GM23338 (cell line): ENCODE measurements at regions not wholly inside any gene's neighbourhood (a gene's known extent, or its start where the extent isn't known, plus 50 kb on each side); places are given as distances from the start of the nearest gene placed in this dataset.

Experiments used
- ATAC-seq: fragments of 200-7000 bp; cut with Tn5 transposase; 3 replicates; pipeline ENCODE4 v1.9.1; 2020
- DNase-seq: peaks from one replicate; pipeline ENCODE4 v3.0.0-alpha.2; 2015; ENCODE audit warnings: low spot score
- H2AFZ ChIP-seq: fragments of 200-600 bp; sonication (generic); 2 replicates; pipeline ENCODE4 v1.8.0; 2016; ENCODE audit warnings: antibody characterized with exemption, mild to moderate bottlenecking, moderate library complexity
- H3F3A ChIP-seq: fragments of 200-600 bp; sonication (generic); replicated peaks from 2 replicates; pipeline ENCODE4 v1.8.0; 2017; ENCODE audit warnings: antibody characterized with exemption, mixed run types, low read depth
- H3K27ac ChIP-seq: fragments of 200-600 bp; sonication (generic); 2 replicates; pipeline ENCODE4 v1.6.1; 2016; ENCODE audit warnings: low read depth
- H3K27me3 ChIP-seq: fragments of 200-600 bp; sonication (generic); 2 replicates; pipeline ENCODE4 v1.8.0; 2016; ENCODE audit warnings: mild to moderate bottlenecking, mixed run types, moderate library complexity; ENCODE audit not compliant: insufficient read depth
- H3K36me3 ChIP-seq: fragments of 200-600 bp; sonication (generic); 2 replicates; pipeline ENCODE4 v1.8.0; 2016; ENCODE audit warnings: mild to moderate bottlenecking; ENCODE audit not compliant: insufficient read depth
- H3K4me1 ChIP-seq: fragments of 200-600 bp; sonication (generic); 2 replicates; pipeline ENCODE4 v1.8.0; 2016; ENCODE audit warnings: mild to moderate bottlenecking, moderate library complexity; ENCODE audit not compliant: insufficient read depth
- H3K4me2 ChIP-seq: fragments of 200-600 bp; sonication (generic); 2 replicates; pipeline ENCODE4 v1.7.1; 2017; ENCODE audit warnings: mixed run types
- H3K4me3 ChIP-seq: fragments of 200-600 bp; sonication (generic); 2 replicates; pipeline ENCODE4 v1.6.1; 2016; ENCODE audit warnings: mixed run types
- H3K79me2 ChIP-seq: fragments of 200-600 bp; sonication (generic); replicated peaks from 2 replicates; pipeline ENCODE4 v1.8.0; 2017; ENCODE audit warnings: mild to moderate bottlenecking; ENCODE audit not compliant: insufficient read depth
- H3K9me2 ChIP-seq: fragments of 200-600 bp; sonication (generic); 2 replicates; pipeline ENCODE4 v1.8.0; 2017; ENCODE audit not compliant: insufficient read depth
- H4K20me1 ChIP-seq: fragments of 200-600 bp; sonication (generic); replicated peaks from 2 replicates; pipeline ENCODE4 v1.8.0; 2017; ENCODE audit warnings: mild to moderate bottlenecking; ENCODE audit not compliant: insufficient read depth
- H3K27ac Mint-ChIP-seq: 2 replicates; pipeline ENCODE4 v1.8.0; 2020; ENCODE audit warnings: inconsistent platforms, mild to moderate bottlenecking, moderate library complexity, mixed read lengths
- H3K27me3 Mint-ChIP-seq: 3 replicates; pipeline ENCODE4 v1.8.0; 2022; ENCODE audit warnings: low read depth, mild to moderate bottlenecking, moderate library complexity, mixed read lengths, inconsistent platforms; ENCODE audit not compliant: insufficient read depth, poor library complexity
- H3K36me3 Mint-ChIP-seq: 3 replicates; pipeline ENCODE4 v1.8.0; 2021; ENCODE audit warnings: low read depth, mild to moderate bottlenecking, inconsistent platforms, moderate library complexity, mixed read lengths
- H3K4me1 Mint-ChIP-seq: 3 replicates; pipeline ENCODE4 v1.8.0; 2020; ENCODE audit warnings: mild to moderate bottlenecking, inconsistent platforms, mixed read lengths
- H3K4me3 Mint-ChIP-seq: 3 replicates; pipeline ENCODE4 v1.8.0; 2021; ENCODE audit warnings: moderate library complexity, mild to moderate bottlenecking, inconsistent platforms, mixed read lengths
- H3K9me3 Mint-ChIP-seq: 3 replicates; pipeline ENCODE4 v1.8.0; 2020; ENCODE audit warnings: moderate library complexity, mild to moderate bottlenecking, inconsistent platforms, mixed read lengths
- CTCF ChIP-seq, 2 experiments: fragments of 200-600 bp in 1 of 2; sonication (generic) in 1 of 2; conservative IDR thresholded peaks; 2 replicates each; pipeline versions ENCODE4 v1.5.1 to v1.6.1; 2016 to 2017; ENCODE audit warnings: antibody characterized with exemption in 2 of 2, low read depth in 2 of 2, mild to moderate bottlenecking in 2 of 2, moderate library complexity in 1 of 2
- ETS1 ChIP-seq: IDR thresholded peaks from 2 replicates; pipeline ENCODE4 v1.6.1; 2016; ENCODE audit warnings: antibody characterized with exemption
- EZH2 ChIP-seq: fragments of 200-600 bp; sonication (generic); IDR thresholded peaks from one replicate; pipeline ENCODE4 v1.8.0; 2017; ENCODE audit warnings: antibody characterized with exemption, mild to moderate bottlenecking, low read depth; ENCODE audit not compliant: unreplicated experiment
- EZH2phosphoT487 ChIP-seq: fragments of 200-600 bp; sonication (generic); IDR thresholded peaks from one replicate; pipeline ENCODE4 v1.8.1; 2018; ENCODE audit warnings: antibody characterized with exemption; ENCODE audit not compliant: unreplicated experiment
- JUNB ChIP-seq: IDR thresholded peaks from one replicate; pipeline ENCODE4 v1.6.1; 2016; ENCODE audit warnings: antibody characterized with exemption; ENCODE audit not compliant: unreplicated experiment
- NANOG ChIP-seq: IDR thresholded peaks from 2 replicates; pipeline ENCODE4 v1.6.1; 2016; ENCODE audit warnings: antibody characterized with exemption, borderline replicate concordance
- POLR2AphosphoS5 ChIP-seq: IDR thresholded peaks from 2 replicates; pipeline ENCODE4 v1.6.1; 2016; ENCODE audit warnings: antibody characterized with exemption, low read depth
- REST ChIP-seq: IDR thresholded peaks from one replicate; pipeline ENCODE4 v1.6.1; 2018; ENCODE audit warnings: antibody characterized with exemption; ENCODE audit not compliant: unreplicated experiment
- ZNF114 ChIP-seq: fragments of 250-450 bp; sonication (Bioruptor Pico); IDR thresholded peaks from 2 replicates; pipeline ENCODE4 v1.5.0; 2020; ENCODE audit warnings: mild to moderate bottlenecking, moderate library complexity
- ZNF331 ChIP-seq: fragments of 250-450 bp; sonication (Bioruptor Pico); IDR thresholded peaks from 2 replicates; pipeline ENCODE4 v1.5.0; 2020; ENCODE audit warnings: low read depth, mild to moderate bottlenecking, moderate library complexity
- ZNF462 ChIP-seq: fragments of 250-450 bp; sonication (Bioruptor Pico); IDR thresholded peaks from 2 replicates; pipeline ENCODE4 v1.5.0; 2020; ENCODE audit warnings: mild to moderate bottlenecking, moderate library complexity

GRCh38 chr12:77644915-77645605, 185.6 kb upstream of the NAV3 start (continued):
- no peak for TF ChIP-seq ETS1

GRCh38 chr12:77642246-77642645, 188.4 kb upstream of the NAV3 start:
- peaks cover 52% of the 10 kb centered on the region for H3K4me1 ChIP-seq
- Mint-ChIP-seq H3K36me3 (no peaks in the 10 kb centered on the region), H3K27me3 (peaks cover 3% of the 10 kb centered on the region), H3K4me1 (peaks cover 57% of the 10 kb centered on the region), H3K4me3 (no peak overlapping the region), H3K27ac (no peak overlapping the region), H3K9me3 (no peaks in the 10 kb centered on the region)
- H3K27me3 ChIP-seq, result no peaks in the 10 kb centered on the region
- no peaks in the 10 kb centered on the region for H3F3A ChIP-seq
- H3K4me3 ChIP-seq, result no peak overlapping the region
- H4K20me1 ChIP-seq, result no peaks in the 10 kb centered on the region
- H3K9me2 ChIP-seq, result no peaks in the 10 kb centered on the region
- H3K79me2 ChIP-seq, result no peaks in the 10 kb centered on the region
- H3K36me3 ChIP-seq, result no peaks in the 10 kb centered on the region
- no peak overlapping the region for H3K4me2 ChIP-seq
- H3K27ac ChIP-seq, result no peak overlapping the region
- ATAC-seq, result no peak
- H2AFZ ChIP-seq, result no peak overlapping the region
- DNase-seq, result no peak
- TF ChIP-seq ETS1 (no peak), EZH2phosphoT487 (no peak), JUNB (no peak), ZNF114 (CRISPR knock-in tag) (no peak), POLR2AphosphoS5 (no peak), ZNF462 (CRISPR knock-in tag) (no peak), REST (no peak), ZNF331 (CRISPR knock-in tag) (no peak), EZH2 (no peak), CTCF (conservative IDR thresholded peaks at IDR 0.05; ENCODE audit: low read depth in 2 of 2) (no peak), NANOG (no peak)
